OCI-LY7 (cell line): ENCODE measurements at regions not wholly inside any gene's neighbourhood (a gene's known extent, or its start where the extent isn't known, plus 50 kb on each side); places are given as distances from the start of the nearest gene placed in this dataset.

Experiments
- BruUV-seq: library from RNA; stranded (reverse); fragments of 400-500 nt; replicated peaks from 2 replicates; lab custom pipeline; 2021; lab: Mats Ljungman, UMichigan
- CTCF ChIA-PET: fragments of 300-600 bp; sonication (Branson Sonifier 250); formaldehyde crosslinking; loops from one replicate; lab custom pipeline; 2022; ENCODE audit warnings: antibody characterized with exemption; ENCODE audit not compliant: unreplicated experiment; lab: Charles Lee
- POLR2A ChIA-PET: fragments of 300-600 bp; sonication (Branson Sonifier 250); formaldehyde crosslinking; loops from one replicate; lab custom pipeline; 2022; ENCODE audit warnings: antibody characterized with exemption; lab: Charles Lee
- DNase-seq: peaks from one replicate; pipeline ENCODE4 v3.0.0-alpha.2; 2015; ENCODE audit warnings: low spot score
- H2AFZ ChIP-seq: fragments of 200-600 bp; sonication (generic), shearing (Covaris generic); 2 replicates; pipeline ENCODE4 v1.6.1; 2014; ENCODE audit warnings: mild to moderate bottlenecking, antibody characterized with exemption, low read length, moderate library complexity
- H3K27ac ChIP-seq: fragments of 200-600 bp; sonication (generic); 2 replicates; pipeline ENCODE4 v1.5.1; 2014; ENCODE audit warnings: mixed run types, low read depth, mild to moderate bottlenecking, moderate library complexity, low read length, inconsistent platforms; ENCODE audit not compliant: poor library complexity, severe bottlenecking
- H3K36me3 ChIP-seq: fragments of 200-600 bp; sonication (generic); 2 replicates; pipeline ENCODE4 v1.6.1; 2014; ENCODE audit warnings: mild to moderate bottlenecking, antibody characterized with exemption, low read length, moderate library complexity, mixed read lengths; ENCODE audit not compliant: insufficient read depth
- H3K4me1 ChIP-seq: fragments of 200-600 bp; sonication (generic); 2 replicates; pipeline ENCODE4 v1.5.1; 2014; ENCODE audit warnings: mild to moderate bottlenecking, low read length; ENCODE audit not compliant: insufficient read depth, poor library complexity, severe bottlenecking
- H3K4me2 ChIP-seq: fragments of 200-600 bp; sonication (generic); 2 replicates; pipeline ENCODE4 v1.6.1; 2014; ENCODE audit warnings: mild to moderate bottlenecking, low read length
- H3K4me3 ChIP-seq: fragments of 200-600 bp; sonication (generic); 2 replicates; pipeline ENCODE4 v1.5.1; 2014; ENCODE audit warnings: mild to moderate bottlenecking, low read depth, low read length; ENCODE audit not compliant: poor library complexity, severe bottlenecking
- H3K79me2 ChIP-seq: fragments of 200-600 bp; sonication (generic); 2 replicates; pipeline ENCODE4 v1.6.1; 2016; ENCODE audit warnings: low read depth, mild to moderate bottlenecking, low read length, moderate library complexity, mixed read lengths; ENCODE audit not compliant: insufficient read depth
- H3K9me2 ChIP-seq: fragments of 200-600 bp; sonication (generic); 2 replicates; pipeline ENCODE4 v1.6.1; 2016; ENCODE audit warnings: mild to moderate bottlenecking, low read length, mixed read lengths; ENCODE audit not compliant: insufficient read depth
- H3K9me3 ChIP-seq: fragments of 200-600 bp; sonication (generic); 2 replicates; pipeline ENCODE4 v1.6.1; 2014; ENCODE audit warnings: mild to moderate bottlenecking, mixed run types, low read length, mixed read lengths
- H4K20me1 ChIP-seq: fragments of 200-600 bp; sonication (generic); 2 replicates; pipeline ENCODE4 v1.6.1; 2014; ENCODE audit warnings: mild to moderate bottlenecking, antibody characterized with exemption, low read length, moderate library complexity, mixed read lengths; ENCODE audit not compliant: insufficient read depth
- EZH2phosphoT487 ChIP-seq: fragments of 200-600 bp; sonication (generic); IDR thresholded peaks from 2 replicates; pipeline ENCODE4 v1.6.1; 2018; ENCODE audit warnings: low read depth, borderline replicate concordance, mild to moderate bottlenecking, mixed run types, antibody characterized with exemption, low read length, moderate library complexity, mixed read lengths
- intact Hi-C: fragments of 100-400 bp; cut with micrococcal nuclease; formaldehyde crosslinking; loops from one replicate; pipeline ENCODE4 v1.10.0; 2022; ENCODE audit not compliant: unreplicated experiment
- TF ChIP-seq, protein P1 (sequence below): fragments of 200-600 bp; sonication (generic); conservative IDR thresholded peaks from 2 replicates; pipeline ENCODE4 v1.5.1; 2014; ENCODE audit warnings: mild to moderate bottlenecking, antibody characterized with exemption, low read length, moderate library complexity, mixed read lengths

DNA sequence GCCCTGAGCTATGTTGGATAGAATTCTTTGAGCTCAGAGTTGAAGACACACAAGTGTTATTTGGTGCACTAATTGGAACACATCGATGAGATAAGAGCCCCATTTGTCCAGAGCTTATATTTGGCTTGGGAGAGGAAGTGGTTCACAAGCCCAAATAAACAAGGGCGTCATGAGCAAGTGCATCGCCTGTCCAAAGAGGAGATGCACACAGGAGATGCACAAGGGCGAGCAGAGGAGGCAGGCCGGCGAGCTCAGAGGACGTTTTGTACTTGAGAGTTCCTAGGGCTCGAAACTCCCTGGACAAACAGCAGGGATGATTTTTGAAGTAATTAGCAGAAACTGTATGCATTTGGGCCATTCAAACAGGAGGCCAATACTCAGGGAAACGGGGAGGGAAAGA, 212.8 kb upstream of the IRX1 start:
- intact Hi-C loops, result no loop called here
- Histone ChIP-seq H3K4me2 (no peak overlapping the region), H3K9me3 (no peaks in the 10 kb centered on the region), H3K4me3 (no peak overlapping the region), H3K36me3 (no peaks in the 10 kb centered on the region), H3K4me1 (no peaks in the 10 kb centered on the region), H3K79me2 (no peaks in the 10 kb centered on the region), H3K27ac (no peak overlapping the region), H4K20me1 (no peaks in the 10 kb centered on the region), H2AFZ (no peak overlapping the region), H3K9me2 (no peaks in the 10 kb centered on the region)
- TF ChIP-seq, protein P1, sequence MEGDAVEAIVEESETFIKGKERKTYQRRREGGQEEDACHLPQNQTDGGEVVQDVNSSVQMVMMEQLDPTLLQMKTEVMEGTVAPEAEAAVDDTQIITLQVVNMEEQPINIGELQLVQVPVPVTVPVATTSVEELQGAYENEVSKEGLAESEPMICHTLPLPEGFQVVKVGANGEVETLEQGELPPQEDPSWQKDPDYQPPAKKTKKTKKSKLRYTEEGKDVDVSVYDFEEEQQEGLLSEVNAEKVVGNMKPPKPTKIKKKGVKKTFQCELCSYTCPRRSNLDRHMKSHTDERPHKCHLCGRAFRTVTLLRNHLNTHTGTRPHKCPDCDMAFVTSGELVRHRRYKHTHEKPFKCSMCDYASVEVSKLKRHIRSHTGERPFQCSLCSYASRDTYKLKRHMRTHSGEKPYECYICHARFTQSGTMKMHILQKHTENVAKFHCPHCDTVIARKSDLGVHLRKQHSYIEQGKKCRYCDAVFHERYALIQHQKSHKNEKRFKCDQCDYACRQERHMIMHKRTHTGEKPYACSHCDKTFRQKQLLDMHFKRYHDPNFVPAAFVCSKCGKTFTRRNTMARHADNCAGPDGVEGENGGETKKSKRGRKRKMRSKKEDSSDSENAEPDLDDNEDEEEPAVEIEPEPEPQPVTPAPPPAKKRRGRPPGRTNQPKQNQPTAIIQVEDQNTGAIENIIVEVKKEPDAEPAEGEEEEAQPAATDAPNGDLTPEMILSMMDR, result no peak
- no peak for TF ChIP-seq EZH2phosphoT487
- ChIA-PET POLR2A (interaction anchor here (0.8 kb wide), 1 partner anchor 10 kb away, joined by 3 read pairs; no protein-coding TSS in a partner anchor), CTCF (interaction anchor here (0.6 kb wide), 1 partner anchor 132 kb away, joined by 3 read pairs; no protein-coding TSS in a partner anchor)
- DNase-seq, result no peak
- no TSS peak for BruUV-seq

DNA sequence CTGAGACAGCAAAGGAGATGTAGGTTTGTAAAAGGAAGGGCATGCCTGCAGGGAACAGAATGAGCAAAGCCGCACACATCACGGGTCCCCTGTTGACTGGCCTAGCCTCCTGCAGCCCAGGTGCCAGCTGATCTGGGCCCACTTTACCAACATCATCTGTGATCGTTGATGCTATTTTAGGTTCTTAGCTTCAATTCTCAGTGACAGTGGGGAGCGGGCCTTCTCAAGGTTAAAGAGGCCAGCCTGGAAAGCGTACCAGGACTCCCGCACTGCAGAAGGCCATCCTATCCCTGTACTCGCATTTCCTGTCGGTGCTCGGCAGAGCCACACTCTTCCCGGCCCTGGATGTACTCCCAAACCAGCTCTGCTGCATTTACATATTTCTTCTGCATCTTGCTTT, 213.5 kb upstream of the IRX1 start:
- Histone ChIP-seq H3K9me2 (no peaks in the 10 kb centered on the region), H4K20me1 (no peaks in the 10 kb centered on the region), H3K27ac (no peak overlapping the region), H3K4me3 (no peak overlapping the region), H3K4me1 (no peaks in the 10 kb centered on the region), H3K79me2 (no peaks in the 10 kb centered on the region), H3K9me3 (no peaks in the 10 kb centered on the region), H3K36me3 (no peaks in the 10 kb centered on the region), H2AFZ (no peak overlapping the region), H3K4me2 (no peak overlapping the region)
- DNase-seq, result no peak
- intact Hi-C loops, result no loop called here
- no TSS peak for BruUV-seq
- TF ChIP-seq, protein P1, result no peak
- no peak for TF ChIP-seq EZH2phosphoT487
- ChIA-PET CTCF (no interaction called here), POLR2A (interaction anchor here (0.6 to 0.8 kb wide), 3 partner anchors 10 to 1850 kb away, joined by 3 to 6 read pairs (median 5); no protein-coding TSS in a partner anchor)

DNA sequence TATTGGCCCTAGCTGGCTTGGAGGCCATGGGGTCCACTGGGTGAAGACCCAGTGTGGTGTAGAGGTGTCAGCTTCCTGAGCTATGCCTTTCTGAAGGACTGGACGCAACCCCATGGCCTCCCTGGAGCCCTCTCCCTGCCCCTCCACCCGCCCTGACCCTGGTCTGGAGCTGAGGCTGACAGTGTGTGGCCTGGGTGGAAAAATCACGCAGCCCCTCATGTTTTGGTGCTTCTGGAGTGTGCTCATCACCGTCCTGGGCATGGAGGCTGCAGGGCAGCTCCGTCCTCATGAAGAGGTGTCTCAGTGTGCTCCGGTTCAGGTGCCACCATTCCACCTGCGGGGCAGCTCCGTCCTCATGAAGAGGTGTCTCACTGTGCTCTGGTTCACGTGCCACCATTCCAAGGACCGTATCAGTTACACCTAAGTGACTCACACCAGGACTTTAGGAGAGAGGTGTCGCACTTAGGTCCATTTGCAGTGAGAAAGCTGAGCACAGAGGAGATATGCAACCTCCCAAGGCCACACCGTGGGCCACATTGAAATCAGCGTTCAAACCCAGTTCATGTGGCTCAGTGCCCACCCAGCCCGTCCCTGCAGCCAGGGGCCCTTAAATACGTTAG, 214.3 kb upstream of the IRX1 start:
- H3K4me1 ChIP-seq, result no peaks in the 10 kb centered on the region
- ChIA-PET CTCF (no interaction called here), POLR2A (no interaction called here)
- TF ChIP-seq EZH2phosphoT487, result no peak
- TF ChIP-seq, protein P1, result no peak
- no peak overlapping the region for H3K4me3 ChIP-seq
- H3K9me2 ChIP-seq, result no peaks in the 10 kb centered on the region
- BruUV-seq, result no TSS peak
- H3K4me2 ChIP-seq, result no peak overlapping the region
- H4K20me1 ChIP-seq, result no peaks in the 10 kb centered on the region
- DNase-seq, result no peak
- H3K9me3 ChIP-seq, result no peaks in the 10 kb centered on the region
- intact Hi-C loops, result no loop called here
- no peaks in the 10 kb centered on the region for H3K79me2 ChIP-seq
- no peak overlapping the region for H2AFZ ChIP-seq
- no peaks in the 10 kb centered on the region for H3K36me3 ChIP-seq
- no peak overlapping the region for H3K27ac ChIP-seq
